MCF 10A (cell line): ENCODE measurements at regions not wholly inside any gene's neighbourhood (a gene's known extent, or its start where the extent isn't known, plus 50 kb on each side); places are given as distances from the start of the nearest gene placed in this dataset.

ENCODE experiments used
- BruUV-seq: library from RNA; stranded (reverse); fragments of 400-500 nt; replicated peaks from 2 replicates; lab custom pipeline; 2021; lab: Mats Ljungman, UMichigan
- CTCF ChIA-PET: fragments of 300-600 bp; sonication (Branson Sonifier 250); formaldehyde crosslinking; extraction: SDS; loops from one replicate; lab custom pipeline; 2021; ENCODE audit warnings: antibody characterized with exemption, inconsistent platforms; lab: Yijun Ruan, JAX
- POLR2A ChIA-PET: fragments of 300-600, 350-650 bp; sonication (Branson Sonifier 250); formaldehyde crosslinking; extraction: SDS; loops from one replicate; lab custom pipeline; 2020; ENCODE audit warnings: antibody characterized with exemption, inconsistent platforms; lab: Yijun Ruan, JAX
- DNase-seq: peaks from one replicate; pipeline ENCODE4 v3.0.0-alpha.2; 2018; ENCODE audit not compliant: unreplicated experiment
- H3K27ac Mint-ChIP-seq: one replicate; pipeline ENCODE4 v1.8.0; 2022; ENCODE audit warnings: mild to moderate bottlenecking, low read depth, mixed read lengths; ENCODE audit not compliant: unreplicated experiment
- H3K27me3 Mint-ChIP-seq: one replicate; pipeline ENCODE4 v1.8.0; 2022; ENCODE audit warnings: mixed read lengths; ENCODE audit not compliant: insufficient read depth, unreplicated experiment
- H3K36me3 Mint-ChIP-seq: one replicate; pipeline ENCODE4 v1.8.0; 2022; ENCODE audit warnings: mild to moderate bottlenecking, moderate library complexity, mixed read lengths; ENCODE audit not compliant: insufficient read depth, unreplicated experiment
- H3K4me1 Mint-ChIP-seq: one replicate; pipeline ENCODE4 v1.8.0; 2022; ENCODE audit warnings: mixed read lengths; ENCODE audit not compliant: insufficient read depth, unreplicated experiment
- H3K4me3 Mint-ChIP-seq: one replicate; pipeline ENCODE4 v1.8.0; 2022; ENCODE audit warnings: mild to moderate bottlenecking, moderate library complexity, mixed read lengths; ENCODE audit not compliant: unreplicated experiment
- H3K9me3 Mint-ChIP-seq: one replicate; pipeline ENCODE4 v1.8.0; 2022; ENCODE audit warnings: mixed read lengths; ENCODE audit not compliant: unreplicated experiment
- CTCF ChIP-seq: fragments of 200-600 bp; IDR thresholded peaks from one replicate; pipeline ENCODE4 v1.8.0; 2022; ENCODE audit warnings: antibody characterized with exemption, mild to moderate bottlenecking; ENCODE audit not compliant: unreplicated experiment
- intact Hi-C: fragments of 100-400 bp; cut with micrococcal nuclease; formaldehyde crosslinking; loops from 2 replicates; pipeline ENCODE4 v1.14.1; 2022

GRCh38 chr6:67883500-67884366 is 751.3 kb upstream of the ADGRB3 start:
- no peak overlapping the region for H3K4me3 Mint-ChIP-seq
- H3K27me3 Mint-ChIP-seq: no peaks in the 10 kb centered on the region
- intact Hi-C loops: no loop called here
- H3K27ac Mint-ChIP-seq: no peak overlapping the region
- no peak for TF ChIP-seq CTCF
- ChIA-PET POLR2A (interaction anchor here (0.6 kb wide), 1 partner anchor 151 kb away, joined by 3 read pairs; no protein-coding TSS in a partner anchor), CTCF (interaction anchor here (0.7 kb wide), 1 partner anchor 9 kb away, joined by 3 read pairs; no protein-coding TSS in a partner anchor)
- DNase-seq: no peak
- no peaks in the 10 kb centered on the region for H3K36me3 Mint-ChIP-seq
- H3K4me1 Mint-ChIP-seq: no peaks in the 10 kb centered on the region
- BruUV-seq: no TSS peak
- peaks cover 11% of the 10 kb centered on the region for H3K9me3 Mint-ChIP-seq

- Mint-ChIP-seq H3K36me3 (no peaks in the 10 kb centered on the region), H3K27me3 (no peaks in the 10 kb centered on the region), H3K9me3 (peaks cover under 1% of the 10 kb centered on the region), H3K4me1 (no peaks in the 10 kb centered on the region), H3K4me3 (no peak overlapping the region), H3K27ac (no peak overlapping the region)
- no peak for DNase-seq
- BruUV-seq: no TSS peak
- no peak for TF ChIP-seq CTCF
- ChIA-PET CTCF (interaction anchor here (0.7 kb wide), 1 partner anchor 8 kb away, joined by 3 read pairs; no protein-coding TSS in a partner anchor), POLR2A (no interaction called here)
- intact Hi-C loops: no loop called here
Observed at GRCh38 chr6:67882436-67883311, 752.4 kb upstream of the ADGRB3 start.

GRCh38 chr6:67881706-67882065 is 753.4 kb upstream of the ADGRB3 start:
- Mint-ChIP-seq H3K27ac (no peak overlapping the region), H3K36me3 (no peaks in the 10 kb centered on the region), H3K4me3 (no peak overlapping the region), H3K9me3 (no peaks in the 10 kb centered on the region), H3K27me3 (no peaks in the 10 kb centered on the region), H3K4me1 (no peaks in the 10 kb centered on the region)
- ChIA-PET CTCF (no interaction called here), POLR2A (no interaction called here)
- intact Hi-C loops: no loop called here
- no peak for DNase-seq
- TF ChIP-seq CTCF: no peak
- no TSS peak for BruUV-seq
